COR-L47 (cell line): ENCODE measurements at regions not wholly inside any gene's neighbourhood (a gene's known extent, or its start where the extent isn't known, plus 50 kb on each side); places are given as distances from the start of the nearest gene placed in this dataset.
"Not testable (repeated sequence)": the region's sequence is repeated elsewhere in the genome, so short reads cannot be mapped to it uniquely, and the experiment has no call there.

Experiments used
- DNase-seq: peaks from one replicate; lab custom pipeline; 2025; lab: John Stamatoyannopoulos, UW

- DNase-seq = no peak
These were observed 1343.1 kb downstream of the ROBO1 start for GRCh38 chr3:78424656-78425055.

GRCh38 chr3:78426454-78426853 lies 1341.3 kb downstream of the ROBO1 start:
- no peak for DNase-seq

- no peak for DNase-seq
These were observed 1340.5 kb downstream of the ROBO1 start for GRCh38 chr3:78427303-78427702.

GRCh38 chr3:78430741-78431140 lies 1337.1 kb downstream of the ROBO1 start:
- no peak for DNase-seq

- DNase-seq = no peak
These were observed 1333.0 kb downstream of the ROBO1 start for GRCh38 chr3:78434801-78435200.

- DNase-seq = no peak
These were observed 1312.6 kb downstream of the ROBO1 start for GRCh38 chr3:78455166-78455565.

GRCh38 chr3:78455712-78456433 lies 1311.9 kb downstream of the ROBO1 start:
- DNase-seq = no peak

GRCh38 chr3:78459796-78460195 lies 1308.0 kb downstream of the ROBO1 start:
- no peak for DNase-seq

GRCh38 chr3:78462021-78462420 lies 1305.8 kb downstream of the ROBO1 start:
- no peak for DNase-seq

GRCh38 chr3:78476076-78476475 lies 1291.7 kb downstream of the ROBO1 start:
- no peak for DNase-seq

- no peak for DNase-seq
These were observed 1286.7 kb downstream of the ROBO1 start for GRCh38 chr3:78481050-78481449.

- DNase-seq = no peak
These were observed 1284.7 kb downstream of the ROBO1 start for GRCh38 chr3:78483090-78483489.

- no peak for DNase-seq
These were observed 1272.9 kb downstream of the ROBO1 start for GRCh38 chr3:78494851-78495250.

- DNase-seq = no peak
These were observed 1272.5 kb downstream of the ROBO1 start for GRCh38 chr3:78495301-78495700.

- peak; percentile 50 for DNase-seq
These were observed 1271.3 kb downstream of the ROBO1 start for GRCh38 chr3:78496501-78496900.

- peak; percentile 82 for DNase-seq
These were observed 1270.8 kb downstream of the ROBO1 start for GRCh38 chr3:78497021-78497420.

GRCh38 chr3:78497767-78498166 lies 1270.0 kb downstream of the ROBO1 start:
- no peak for DNase-seq

GRCh38 chr3:78506061-78506460 lies 1261.7 kb downstream of the ROBO1 start:
- no peak for DNase-seq

GRCh38 chr3:78506581-78507195 lies 1261.1 kb downstream of the ROBO1 start:
- DNase-seq = no peak

GRCh38 chr3:78507196-78507984 lies 1260.4 kb downstream of the ROBO1 start:
- DNase-seq = no peak

GRCh38 chr3:78511840-78512239 lies 1256.0 kb downstream of the ROBO1 start:
- DNase-seq = no peak

- not testable (repeated sequence) for DNase-seq
These were observed 1255.0 kb downstream of the ROBO1 start for GRCh38 chr3:78512786-78513185.

- DNase-seq = no peak
These were observed 1251.4 kb downstream of the ROBO1 start for GRCh38 chr3:78516437-78516836.
